Ishikawa (cell line): ENCODE measurements at regions not wholly inside any gene's neighbourhood (a gene's known extent, or its start where the extent isn't known, plus 50 kb on each side); places are given as distances from the start of the nearest gene placed in this dataset.

Experiments
- EGR1 ChIP-seq: IDR thresholded peaks from 2 replicates; pipeline ENCODE4 v1.6.1; 2012
- MAX ChIP-seq: IDR thresholded peaks from 2 replicates; pipeline ENCODE4 v1.6.1; 2012
- RAD21 ChIP-seq: IDR thresholded peaks from 2 replicates; pipeline ENCODE4 v1.6.1; 2012; ENCODE audit warnings: low read depth
- REST ChIP-seq: IDR thresholded peaks from 2 replicates; pipeline ENCODE4 v1.6.1; 2012; ENCODE audit warnings: low read depth, mild to moderate bottlenecking
- TCF12 ChIP-seq: IDR thresholded peaks from 2 replicates; pipeline ENCODE4 v1.6.1; 2012; ENCODE audit warnings: low read depth

GRCh38 chr4:175440786-175441185 lies 371.3 kb downstream of the GPM6A start:
- TF ChIP-seq EGR1 (no peak), MAX (no peak), REST (no peak), TCF12 (no peak), RAD21 (no peak)
